ENCODE measurements at regions not wholly inside any gene's neighbourhood (a gene's known extent, or its start where the extent isn't known, plus 50 kb on each side); places are given as distances from the start of the nearest gene placed in this dataset.
"Not testable (repeated sequence)": the region's sequence is repeated elsewhere in the genome, so short reads cannot be mapped to it uniquely, and the experiment has no call there.

DNA sequence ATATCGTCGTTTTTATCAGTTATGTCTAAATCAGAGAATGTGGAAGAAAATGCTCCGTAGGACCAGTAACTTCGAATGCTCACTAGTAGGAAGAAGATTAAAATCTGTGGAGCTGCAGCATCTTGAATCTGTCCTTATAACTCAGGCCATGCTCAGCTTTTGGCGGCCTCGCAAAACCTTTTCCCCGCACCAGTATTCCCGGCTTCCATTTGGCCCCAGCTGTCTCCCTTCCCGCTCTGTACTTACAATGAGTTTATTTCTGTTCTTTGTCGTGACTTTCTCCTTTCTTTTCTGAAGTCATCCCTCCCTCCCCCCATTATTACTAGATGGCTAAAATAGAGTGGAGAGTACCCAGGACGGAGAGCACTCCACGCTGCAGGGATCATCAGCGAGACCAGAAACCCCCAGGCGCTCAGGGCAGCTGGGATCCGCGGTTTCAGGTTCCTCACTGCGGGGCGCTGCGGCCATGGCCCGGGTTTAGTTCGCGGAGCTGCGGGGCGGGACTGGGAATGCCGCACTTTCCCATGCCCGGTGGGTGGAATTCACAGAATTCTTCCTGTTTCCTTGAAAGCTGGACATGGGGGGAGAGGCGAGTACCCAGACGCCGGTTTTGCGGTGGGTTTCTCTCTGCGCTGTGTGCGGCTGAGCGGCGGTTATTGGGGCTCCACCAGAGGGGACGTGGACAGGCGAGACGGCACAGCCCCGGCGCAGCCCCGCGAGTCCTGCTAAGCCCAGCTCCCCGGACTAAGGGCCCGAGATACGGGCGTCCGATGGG, 183.5 kb downstream of the POM121L12 start:
- Histone ChIP-seq H3K4me1 (no peaks in the 10 kb centered on the region), H3K9me3 (replicated peaks in 1 of 11) (peaks cover 29 to 43% (median 40%) of the 10 kb centered on the region in 11 experiments), H3K9ac (no peak overlapping the region), H3K4me2 (no peak overlapping the region), H3K27me3 (no peaks in the 10 kb centered on the region), H3K27ac (no peak overlapping the region), H3K36me3 (no peaks in the 10 kb centered on the region), H3K4me3 (no peak overlapping the region), H4K20me1 (no peaks in the 10 kb centered on the region)
- TF ChIP-seq Cebpa-rat (IDR thresholded peaks at IDR 0.05), result no peak

DNA sequence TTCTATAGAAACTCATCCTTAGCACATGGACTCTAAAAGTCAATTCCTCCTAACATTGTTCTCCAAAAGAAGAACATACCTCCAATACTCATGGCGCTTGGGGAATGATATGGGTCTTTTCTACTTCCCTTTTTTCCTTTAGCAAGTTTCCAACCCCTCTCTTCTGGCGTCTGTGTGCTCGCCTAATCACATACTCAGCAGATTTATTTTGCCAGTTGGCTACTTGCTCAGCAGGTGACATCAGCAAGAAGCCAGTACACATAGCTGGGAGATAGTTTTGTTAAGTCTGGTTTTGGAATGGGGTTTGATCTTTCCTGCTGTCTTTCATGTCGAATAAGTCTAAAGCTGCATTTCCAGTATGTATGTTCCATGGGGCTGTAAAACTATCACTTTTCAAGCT, 193.8 kb downstream of the POM121L12 start:
- Histone ChIP-seq H3K4me1 (0 out of 20 replicates have a peak, but pooled peaks cover 0 to 6% (median 0%) of the 10 kb centered on the region in 10 experiments), H3K4me2 (peak overlapping the region in 2 of 11 experiments; percentile 7 to 13; a peak in 1 of 22 replicates), H3K27me3 (no peaks in the 10 kb centered on the region), H3K9ac (no peak overlapping the region), H3K9me3 (replicated peaks in 1 of 11) (no peaks in the 10 kb centered on the region), H3K36me3 (no peaks in the 10 kb centered on the region), H3K4me3 (no peak overlapping the region), H3K27ac (no peak overlapping the region), H4K20me1 (no peaks in the 10 kb centered on the region)
- no peak for TF ChIP-seq Cebpa-rat (IDR thresholded peaks at IDR 0.05)

DNA sequence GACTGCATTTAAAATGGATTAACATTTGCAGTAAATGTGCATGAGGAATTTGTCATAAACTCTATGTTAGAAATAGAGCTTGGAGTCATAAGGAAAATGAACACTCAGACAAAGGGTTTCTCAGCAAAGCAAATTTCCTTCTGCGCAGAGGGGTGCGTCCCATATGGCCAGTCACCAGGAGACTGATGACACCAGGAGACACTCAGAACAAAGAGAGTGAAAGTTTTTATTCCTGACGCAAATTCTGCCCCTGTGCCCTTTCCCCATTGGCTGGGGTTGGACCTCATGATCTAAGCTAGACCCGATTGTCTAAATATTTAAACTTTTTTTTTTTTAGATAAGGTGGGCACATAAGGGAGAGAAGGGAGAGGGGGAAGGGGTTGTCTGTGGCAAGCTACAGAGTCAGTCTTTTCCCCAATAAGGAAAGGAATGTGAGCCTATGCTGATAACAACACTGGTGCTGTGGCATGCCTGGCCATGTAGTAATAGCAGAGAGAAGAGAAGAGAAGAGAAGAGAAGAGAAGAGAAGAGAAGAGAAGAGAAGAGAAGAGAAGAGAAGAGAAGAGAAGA, 202.0 kb downstream of the POM121L12 start:
- Histone ChIP-seq H3K27ac (no peak overlapping the region), H3K27me3 (no peaks in the 10 kb centered on the region), H4K20me1 (no peaks in the 10 kb centered on the region), H3K9ac (no peak overlapping the region), H3K4me3 (no peak overlapping the region), H3K9me3 (replicated peaks in 1 of 11) (no peaks in the 10 kb centered on the region), H3K4me2 (no peak overlapping the region), H3K36me3 (no peaks in the 10 kb centered on the region), H3K4me1 (no peaks in the 10 kb centered on the region)
- no peak for TF ChIP-seq Cebpa-rat (IDR thresholded peaks at IDR 0.05)

DNA sequence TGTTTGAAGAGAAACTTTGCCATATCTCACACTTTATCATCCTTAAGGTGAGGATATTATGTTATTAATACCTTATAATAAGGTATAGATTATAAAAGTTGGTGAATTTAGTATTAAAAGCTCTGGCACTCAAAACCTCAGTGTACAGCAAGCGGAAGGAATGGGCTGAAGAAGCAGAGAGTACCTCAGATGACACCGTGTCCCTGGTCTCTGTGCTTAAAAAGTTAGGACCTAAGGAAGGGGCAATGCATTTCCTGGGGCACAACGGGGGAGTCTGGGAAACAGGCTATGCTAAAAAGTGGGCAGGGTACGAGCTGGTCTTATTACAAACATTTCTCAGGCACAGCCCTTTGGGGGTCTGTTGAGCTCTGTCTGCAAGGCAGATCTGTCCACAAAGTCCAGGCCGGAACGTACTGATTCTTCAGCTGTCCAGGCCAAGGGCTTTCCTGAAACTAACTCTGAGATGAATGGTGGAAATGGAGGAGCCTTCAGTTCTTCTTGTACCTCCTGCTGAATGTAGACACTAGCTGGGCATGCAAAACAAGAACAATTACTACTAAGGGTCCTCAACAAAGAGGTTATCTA, 202.7 kb downstream of the POM121L12 start:
- no peak overlapping the region for H3K9ac ChIP-seq

DNA sequence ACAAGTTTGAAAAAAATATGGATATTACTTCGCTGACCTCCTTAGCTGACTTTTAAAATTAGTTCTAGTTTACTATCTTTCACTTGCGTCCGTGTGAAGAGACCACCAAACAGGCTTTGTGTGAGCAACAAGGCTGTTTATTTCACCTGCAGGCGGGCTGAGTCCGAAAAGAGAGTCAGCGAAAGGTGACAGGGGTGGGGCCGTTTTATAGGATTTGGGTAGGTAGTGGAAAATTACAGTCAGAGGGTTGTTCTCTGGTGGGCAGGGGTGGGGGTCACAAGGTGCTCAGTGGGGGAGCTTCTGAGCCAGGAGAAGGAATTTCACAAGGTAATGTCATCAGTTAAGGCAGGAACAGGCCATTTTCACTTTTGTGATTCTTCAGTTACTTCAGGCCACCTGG, 203.7 kb downstream of the POM121L12 start:
- H3K9ac ChIP-seq; H3K4me3 ChIP-seq; H3K27ac ChIP-seq; H3K27me3 ChIP-seq; H4K20me1 ChIP-seq; H3K4me2 ChIP-seq; H3K36me3 ChIP-seq; H3K9me3 ChIP-seq (replicated peaks in 1 of 11); H3K4me1 ChIP-seq: not testable (repeated sequence)

More for the DNA sequence above, 202.7 kb downstream of the POM121L12 start:
- H4K20me1 ChIP-seq, result no peaks in the 10 kb centered on the region
- H3K27ac ChIP-seq, result no peak overlapping the region
- no peaks in the 10 kb centered on the region for H3K27me3 ChIP-seq
- no peaks in the 10 kb centered on the region for H3K36me3 ChIP-seq
- no peak overlapping the region for H3K4me3 ChIP-seq
- no peaks in the 10 kb centered on the region for H3K4me1 ChIP-seq
- no peaks in the 10 kb centered on the region for H3K9me3 ChIP-seq (replicated peaks in 1 of 11)
- H3K4me2 ChIP-seq, result no peak overlapping the region
- no peak for TF ChIP-seq Cebpa-rat (IDR thresholded peaks at IDR 0.05)

DNA sequence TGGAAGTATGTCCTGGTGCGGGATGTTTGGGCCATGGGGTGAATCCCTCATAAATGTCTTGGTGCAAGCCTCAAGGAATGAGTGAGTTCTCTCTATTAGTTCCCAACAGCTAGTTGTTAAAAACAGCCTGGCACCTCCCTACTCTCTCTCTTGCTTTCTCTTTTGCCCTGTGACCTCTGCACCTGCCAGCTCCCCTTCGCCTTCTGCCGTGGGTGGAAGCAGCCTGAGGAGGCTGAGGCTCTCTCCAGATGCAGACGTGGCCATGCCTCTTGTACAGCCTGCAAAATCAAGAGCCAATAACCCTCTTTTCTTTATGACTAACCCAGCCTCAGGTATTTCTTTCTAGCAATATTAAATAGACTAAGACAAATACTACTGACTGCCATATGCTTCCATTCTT, 210.3 kb downstream of the POM121L12 start:
- Histone ChIP-seq H3K27me3 (no peaks in the 10 kb centered on the region), H3K9ac (no peak overlapping the region), H3K36me3 (no peaks in the 10 kb centered on the region), H3K27ac (no peak overlapping the region), H3K9me3 (replicated peaks in 1 of 11) (no peaks in the 10 kb centered on the region), H4K20me1 (no peaks in the 10 kb centered on the region), H3K4me1 (no peaks in the 10 kb centered on the region), H3K4me3 (no peak overlapping the region), H3K4me2 (no peak overlapping the region)
- no peak for TF ChIP-seq Cebpa-rat (IDR thresholded peaks at IDR 0.05)

DNA sequence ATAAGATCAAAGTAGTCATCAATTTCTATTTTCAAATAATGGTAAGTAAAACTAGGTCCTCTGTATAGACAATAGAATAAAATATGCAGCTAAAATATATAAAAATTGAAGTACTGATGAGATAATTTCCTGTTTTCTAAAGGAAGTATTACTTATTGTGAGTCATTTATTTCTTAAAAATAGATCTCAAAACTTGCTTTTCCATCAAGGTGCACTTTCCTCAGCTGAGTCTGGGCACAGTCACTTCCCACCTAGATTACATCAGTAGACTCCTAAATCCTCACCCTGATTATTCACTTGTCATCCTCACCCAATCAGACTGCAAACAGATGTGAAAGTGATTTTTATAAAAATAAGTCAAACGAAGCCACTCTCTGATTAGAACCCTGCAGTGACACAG, 211.5 kb downstream of the POM121L12 start:
- Histone ChIP-seq H3K4me1 (no peaks in the 10 kb centered on the region), H3K27me3 (no peaks in the 10 kb centered on the region), H3K9me3 (replicated peaks in 1 of 11) (no peaks in the 10 kb centered on the region), H3K36me3 (no peaks in the 10 kb centered on the region), H3K27ac (no peak overlapping the region), H4K20me1 (no peaks in the 10 kb centered on the region), H3K4me3 (no peak overlapping the region), H3K9ac (no peak overlapping the region), H3K4me2 (no peak overlapping the region)
- no peak for TF ChIP-seq Cebpa-rat (IDR thresholded peaks at IDR 0.05)

DNA sequence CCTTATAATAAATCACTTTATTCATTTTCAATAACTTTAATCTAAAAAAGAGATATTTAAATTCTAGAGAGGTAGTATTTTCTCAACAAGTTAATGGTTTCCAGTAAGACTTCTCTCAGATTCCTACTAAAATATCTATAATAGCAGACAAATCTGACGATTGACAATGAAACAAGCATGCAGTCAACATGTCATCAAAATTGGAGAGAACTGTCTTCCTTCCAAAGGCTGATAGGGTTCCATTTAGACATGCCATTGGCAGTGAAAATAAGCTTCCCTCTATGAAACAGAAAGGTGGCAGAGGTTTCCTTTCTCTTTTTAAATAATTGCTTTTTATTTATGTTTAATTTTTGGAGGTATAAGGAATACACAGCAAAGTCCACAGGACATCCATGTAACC, 217.1 kb downstream of the POM121L12 start:
- Histone ChIP-seq H3K27me3 (no peaks in the 10 kb centered on the region), H3K36me3 (no peaks in the 10 kb centered on the region), H3K4me1 (no peaks in the 10 kb centered on the region), H3K4me3 (no peak overlapping the region), H4K20me1 (no peaks in the 10 kb centered on the region), H3K9ac (no peak overlapping the region), H3K4me2 (no peak overlapping the region), H3K9me3 (replicated peaks in 1 of 11) (peaks cover 0 to 14% (median 6%) of the 10 kb centered on the region in 11 experiments; a peak in 12 of 22 replicates), H3K27ac (no peak overlapping the region)
- no peak for TF ChIP-seq Cebpa-rat (IDR thresholded peaks at IDR 0.05)

DNA sequence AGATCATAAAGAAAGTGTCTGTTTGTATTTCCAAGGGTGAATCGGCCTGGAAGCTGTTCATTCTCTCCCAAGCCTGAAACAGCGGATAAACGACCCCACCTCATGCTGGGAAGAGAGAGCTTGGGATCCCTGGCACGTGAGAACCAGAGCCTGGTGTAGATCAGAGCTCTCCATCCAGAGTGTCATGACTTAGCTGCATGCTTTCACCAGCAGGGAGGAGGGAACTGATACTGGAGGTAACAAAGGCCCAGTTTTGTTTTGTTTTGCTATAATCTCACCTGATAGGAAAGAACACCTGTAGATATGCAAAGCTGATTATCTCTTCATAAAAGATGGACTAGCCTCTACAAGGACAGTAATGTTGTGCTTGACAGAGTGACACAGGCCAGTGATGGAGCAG, 236.6 kb downstream of the POM121L12 start:
- no peaks in the 10 kb centered on the region for H4K20me1 ChIP-seq
- no peak for TF ChIP-seq Cebpa-rat (IDR thresholded peaks at IDR 0.05)
- no peaks in the 10 kb centered on the region for H3K9me3 ChIP-seq (replicated peaks in 1 of 11)
- H3K4me1 ChIP-seq, result no peaks in the 10 kb centered on the region
- no peak overlapping the region; a peak in 1 of 22 replicates for H3K9ac ChIP-seq
- no peak overlapping the region for H3K27ac ChIP-seq
- H3K27me3 ChIP-seq, result no peaks in the 10 kb centered on the region
- peak overlapping the region in 6 of 11 experiments; percentile 7 to 48 (median 17); a peak in 5 of 22 replicates for H3K4me2 ChIP-seq
- H3K36me3 ChIP-seq, result no peaks in the 10 kb centered on the region
- H3K4me3 ChIP-seq, result no peak overlapping the region

DNA sequence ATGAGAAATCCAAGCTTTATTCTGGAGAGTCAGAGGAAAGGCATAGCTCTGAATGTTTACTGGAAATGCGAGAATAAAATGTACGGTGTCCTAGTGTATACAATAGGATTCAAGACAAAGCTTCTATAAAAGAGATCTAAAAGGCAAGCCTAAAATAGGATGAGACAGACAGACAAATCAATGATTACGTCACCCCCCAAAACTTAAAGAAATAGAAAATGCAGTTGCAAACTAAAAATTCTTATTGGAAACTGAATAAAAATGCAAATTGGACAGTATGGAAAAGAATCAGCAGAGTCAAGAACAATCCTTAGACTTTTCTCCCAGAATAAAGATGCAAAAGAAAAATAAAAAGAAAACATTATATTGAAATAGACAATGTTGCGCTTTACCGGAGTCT, 245.9 kb downstream of the POM121L12 start:
- Histone ChIP-seq H3K27me3 (no peaks in the 10 kb centered on the region), H3K4me3 (no peak overlapping the region), H3K36me3 (no peaks in the 10 kb centered on the region), H4K20me1 (no peaks in the 10 kb centered on the region), H3K4me2 (no peak overlapping the region), H3K27ac (no peak overlapping the region), H3K4me1 (no peaks in the 10 kb centered on the region), H3K9me3 (replicated peaks in 1 of 11) (peaks cover 0 to 5% (median 0%) of the 10 kb centered on the region in 11 experiments; a peak in 2 of 22 replicates), H3K9ac (no peak overlapping the region)
- no peak for TF ChIP-seq Cebpa-rat (IDR thresholded peaks at IDR 0.05)

Measured in BLaER1 treated with 17β-estradiol and CSF1 and Interleukin-3, amounts not matched to agents 10 nM and 100 nM (cell line).